WTC11 (cell line): ENCODE measurements at regions not wholly inside any gene's neighbourhood (a gene's known extent, or its start where the extent isn't known, plus 50 kb on each side); places are given as distances from the start of the nearest gene placed in this dataset.

Experiments used
- ATAC-seq: fragments of 200-7000 bp; cut with Tn5 transposase; 2 replicates; pipeline ENCODE4 v1.10.0; 2021; ENCODE audit warnings: mild to moderate bottlenecking, moderate library complexity
- CTCF ChIA-PET: fragments of 300-600 bp; sonication (Branson Sonifier 250); formaldehyde crosslinking; loops from one replicate; lab custom pipeline; 2021; ENCODE audit warnings: antibody characterized with exemption; lab: Charles Lee
- POLR2A ChIA-PET: fragments of 350-600 bp; sonication (Branson Sonifier 250); formaldehyde crosslinking; loops from one replicate; lab custom pipeline; 2021; ENCODE audit warnings: antibody characterized with exemption; lab: Charles Lee
- DNase-seq: peaks from one replicate; pipeline ENCODE4 v3.0.0; 2021; ENCODE audit warnings: low spot score
- H3K27ac Mint-ChIP-seq: 2 replicates; pipeline ENCODE4 v1.8.0; 2021; ENCODE audit warnings: mixed read lengths
- H3K27me3 Mint-ChIP-seq: 2 replicates; pipeline ENCODE4 v1.8.0; 2021; ENCODE audit warnings: low read depth, mild to moderate bottlenecking, moderate library complexity, mixed read lengths
- H3K36me3 Mint-ChIP-seq: 2 replicates; pipeline ENCODE4 v1.8.0; 2021; ENCODE audit warnings: mixed read lengths
- H3K4me1 Mint-ChIP-seq: 2 replicates; pipeline ENCODE4 v1.8.0; 2022; ENCODE audit warnings: mixed read lengths
- H3K4me3 Mint-ChIP-seq: 2 replicates; pipeline ENCODE4 v1.8.0; 2021; ENCODE audit warnings: mild to moderate bottlenecking, moderate library complexity, mixed read lengths
- H3K9me3 Mint-ChIP-seq: 2 replicates; pipeline ENCODE4 v1.8.0; 2021; ENCODE audit warnings: mixed read lengths
- ATF1 ChIP-seq: sonication (generic); formaldehyde crosslinking; IDR thresholded peaks from 2 replicates; pipeline ENCODE4 v1.8.1; 2023; ENCODE audit warnings: mild to moderate bottlenecking, moderate library complexity, missing genetic modification reagents
- CREM ChIP-seq: sonication (generic); formaldehyde crosslinking; IDR thresholded peaks from 2 replicates; pipeline ENCODE4 v1.8.1; 2022; ENCODE audit warnings: mild to moderate bottlenecking, missing genetic modification reagents, moderate library complexity
- ELF4 ChIP-seq: sonication (generic); formaldehyde crosslinking; IDR thresholded peaks from 2 replicates; pipeline ENCODE4 v1.8.1; 2022; ENCODE audit warnings: low read depth, mild to moderate bottlenecking, moderate library complexity, missing genetic modification reagents
- ERG ChIP-seq: fragments of 250-450 bp; sonication (Bioruptor Pico); IDR thresholded peaks from 2 replicates; pipeline ENCODE4 v1.8.0; 2021; ENCODE audit warnings: mild to moderate bottlenecking
- FOXJ3 ChIP-seq: sonication (generic); formaldehyde crosslinking; IDR thresholded peaks from 2 replicates; pipeline ENCODE4 v1.9.0; 2021; ENCODE audit warnings: missing genetic modification reagents, mild to moderate bottlenecking, borderline replicate concordance
- FOXK1 ChIP-seq: sonication (generic); formaldehyde crosslinking; IDR thresholded peaks from 2 replicates; pipeline ENCODE4 v1.8.0; 2022; ENCODE audit warnings: mild to moderate bottlenecking, moderate library complexity, missing genetic modification reagents
- FOXP4 ChIP-seq: sonication (generic); formaldehyde crosslinking; IDR thresholded peaks from 2 replicates; pipeline ENCODE4 v1.8.0; 2022; ENCODE audit warnings: mild to moderate bottlenecking, missing genetic modification reagents
- GABPB1 ChIP-seq: sonication (generic); formaldehyde crosslinking; IDR thresholded peaks from 2 replicates; pipeline ENCODE4 v1.8.1; 2023; ENCODE audit warnings: mild to moderate bottlenecking, missing genetic modification reagents
- HMGXB4 ChIP-seq: sonication (generic); formaldehyde crosslinking; IDR thresholded peaks from 2 replicates; pipeline ENCODE4 v1.8.1; 2023; ENCODE audit warnings: mild to moderate bottlenecking, moderate library complexity, missing genetic modification reagents
- JUN ChIP-seq: sonication (generic); formaldehyde crosslinking; IDR thresholded peaks from 2 replicates; pipeline ENCODE4 v1.8.0; 2023; ENCODE audit warnings: mild to moderate bottlenecking, missing genetic modification reagents
- MAX ChIP-seq: sonication (generic); formaldehyde crosslinking; IDR thresholded peaks from 2 replicates; pipeline ENCODE4 v1.8.0; 2022; ENCODE audit warnings: mild to moderate bottlenecking, missing genetic modification reagents
- NFATC4 ChIP-seq: fragments of 250-450 bp; sonication (Bioruptor Pico); IDR thresholded peaks from 2 replicates; pipeline ENCODE4 v1.9.0; 2021; ENCODE audit warnings: mild to moderate bottlenecking
- NR1H2 ChIP-seq: sonication (generic); formaldehyde crosslinking; IDR thresholded peaks from 2 replicates; pipeline ENCODE4 v1.9.0; 2021; ENCODE audit warnings: mild to moderate bottlenecking, moderate library complexity, missing genetic modification reagents
- OVOL2 ChIP-seq: fragments of 250-450 bp; sonication (Bioruptor Pico); IDR thresholded peaks from 2 replicates; pipeline ENCODE4 v1.9.0; 2021; ENCODE audit warnings: mild to moderate bottlenecking, borderline replicate concordance
- RORB ChIP-seq: fragments of 250-450 bp; sonication (Bioruptor Pico); IDR thresholded peaks from 2 replicates; pipeline ENCODE4 v1.9.0; 2021; ENCODE audit warnings: mild to moderate bottlenecking
- SMAD4 ChIP-seq: sonication (generic); formaldehyde crosslinking; IDR thresholded peaks from 2 replicates; pipeline ENCODE4 v1.8.0; 2022; ENCODE audit warnings: mild to moderate bottlenecking, missing genetic modification reagents
- SOX15 ChIP-seq: fragments of 250-450 bp; sonication (Bioruptor Pico); IDR thresholded peaks from 2 replicates; pipeline ENCODE4 v1.9.0; 2021; ENCODE audit warnings: mild to moderate bottlenecking
- SP1 ChIP-seq: sonication (generic); formaldehyde crosslinking; conservative IDR thresholded peaks from 2 replicates; pipeline ENCODE4 v1.8.1; 2022; ENCODE audit warnings: missing genetic modification reagents
- TEAD1 ChIP-seq: sonication (generic); formaldehyde crosslinking; IDR thresholded peaks from 2 replicates; pipeline ENCODE4 v1.8.0; 2022; ENCODE audit warnings: mild to moderate bottlenecking, missing genetic modification reagents
- TP53 ChIP-seq: sonication (generic); formaldehyde crosslinking; IDR thresholded peaks from 2 replicates; pipeline ENCODE4 v1.8.1; 2023; ENCODE audit warnings: mild to moderate bottlenecking, missing genetic modification reagents
- USF1 ChIP-seq: sonication (generic); formaldehyde crosslinking; IDR thresholded peaks from 2 replicates; pipeline ENCODE4 v1.8.0; 2022; ENCODE audit warnings: mild to moderate bottlenecking, missing genetic modification reagents
- ZNF396 ChIP-seq: fragments of 250-450 bp; sonication (Bioruptor Pico); IDR thresholded peaks from 2 replicates; pipeline ENCODE4 v1.8.0; 2021; ENCODE audit warnings: mild to moderate bottlenecking, moderate library complexity, borderline replicate concordance
- ZNF416 ChIP-seq: fragments of 250-450 bp; sonication (Bioruptor Pico); IDR thresholded peaks from 2 replicates; pipeline ENCODE4 v1.9.0; 2021; ENCODE audit warnings: mild to moderate bottlenecking, inconsistent platforms
- ZNF423 ChIP-seq: fragments of 250-450 bp; sonication (Bioruptor Pico); IDR thresholded peaks from 2 replicates; pipeline ENCODE4 v2.1.2; 2022; ENCODE audit warnings: mild to moderate bottlenecking, moderate library complexity

- no peak for DNase-seq
- Mint-ChIP-seq H3K27me3 (no peaks in the 10 kb centered on the region), H3K36me3 (no peaks in the 10 kb centered on the region), H3K27ac (no peak overlapping the region), H3K9me3 (peaks cover 4% of the 10 kb centered on the region), H3K4me1 (no peaks in the 10 kb centered on the region), H3K4me3 (no peak overlapping the region)
- POLR2A ChIA-PET: no interaction called here
- no peak for TF ChIP-seq JUN (CRISPR knock-in tag)
- ATAC-seq: no peak
- CTCF ChIA-PET: interaction anchor here (1.1 kb wide), 1 partner anchor 9 kb away, joined by 5 read pairs; no protein-coding TSS in a partner anchor
Measured at GRCh38 chr22:49503896-49504521, 323.7 kb downstream of the BRD1 start.

- peaks cover 4% of the 10 kb centered on the region for H3K9me3 Mint-ChIP-seq
- no peak for ATAC-seq
- ChIA-PET CTCF (no interaction called here), POLR2A (no interaction called here)
- TF ChIP-seq NFATC4 (CRISPR knock-in tag) (no peak), FOXK1 (CRISPR knock-in tag) (no peak), ZNF416 (no peak), TP53 (no peak), OVOL2 (no peak), HMGXB4 (CRISPR knock-in tag) (no peak), CREM (CRISPR knock-in tag) (no peak), USF1 (CRISPR knock-in tag) (no peak), ZNF396 (CRISPR knock-in tag) (no peak), ELF4 (CRISPR knock-in tag) (no peak), ATF1 (CRISPR knock-in tag) (no peak), NR1H2 (no peak)
- H3K36me3 Mint-ChIP-seq: no peaks in the 10 kb centered on the region
- no peak overlapping the region for H3K27ac Mint-ChIP-seq
- no peak for DNase-seq
- H3K4me1 Mint-ChIP-seq: no peaks in the 10 kb centered on the region
- H3K27me3 Mint-ChIP-seq: no peaks in the 10 kb centered on the region
- H3K4me3 Mint-ChIP-seq: no peak overlapping the region
Measured at GRCh38 chr22:49503321-49503720, 324.4 kb downstream of the BRD1 start.

GRCh38 chr22:49502126-49502826 lies 325.4 kb downstream of the BRD1 start:
- POLR2A ChIA-PET: interaction anchor here (1.0 kb wide), 1 partner anchor 456 kb away, joined by 3 read pairs; no protein-coding TSS in a partner anchor
- Mint-ChIP-seq H3K4me1 (no peaks in the 10 kb centered on the region), H3K27me3 (no peaks in the 10 kb centered on the region), H3K9me3 (peaks cover 4% of the 10 kb centered on the region), H3K4me3 (no peak overlapping the region), H3K36me3 (no peaks in the 10 kb centered on the region), H3K27ac (no peak overlapping the region)
- no peak for ATAC-seq
- DNase-seq: no peak
- CTCF ChIA-PET: no interaction called here
- no peak for TF ChIP-seq FOXJ3 (CRISPR knock-in tag)
- TF ChIP-seq HMGXB4 (CRISPR knock-in tag): no peak
- no peak for TF ChIP-seq ZNF423 (CRISPR knock-in tag)
- no peak for TF ChIP-seq NR1H2
- no peak for TF ChIP-seq SP1 (CRISPR knock-in tag)
- TF ChIP-seq ERG (CRISPR knock-in tag): no peak
- no peak for TF ChIP-seq MAX (CRISPR knock-in tag)
- TF ChIP-seq RORB (CRISPR knock-in tag): no peak
- TF ChIP-seq CREM (CRISPR knock-in tag): no peak
- no peak for TF ChIP-seq TEAD1
- no peak for TF ChIP-seq SOX15 (CRISPR knock-in tag)
- TF ChIP-seq FOXK1 (CRISPR knock-in tag): no peak
- TF ChIP-seq NFATC4 (CRISPR knock-in tag): no peak
- no peak for TF ChIP-seq GABPB1 (CRISPR knock-in tag)
- TF ChIP-seq USF1 (CRISPR knock-in tag): no peak
- TF ChIP-seq FOXP4 (CRISPR knock-in tag): no peak
- TF ChIP-seq SMAD4 (CRISPR knock-in tag): no peak
